Head of caudate nucleus (tissue), 42 donors: ENCODE measurements at regions not wholly inside any gene's neighbourhood (a gene's known extent, or its start where the extent isn't known, plus 50 kb on each side); places are given as distances from the start of the nearest gene placed in this dataset.
"Not testable (repeated sequence)": the region's sequence is repeated elsewhere in the genome, so short reads cannot be mapped to it uniquely, and the experiment has no call there.

Experiments used
- DNase-seq, 42 donors: peaks; one replicate each; pipeline versions ENCODE4 v3.0.0 to v3.0.0-alpha.2; 2020 to 2021; ENCODE audit warnings: mixed read lengths in 7 of 42
- intact Hi-C: fragments of 100-400 bp; cut with DNase I; formaldehyde crosslinking; loops from one replicate; pipeline ENCODE4 v1.15.0; 2022

DNA sequence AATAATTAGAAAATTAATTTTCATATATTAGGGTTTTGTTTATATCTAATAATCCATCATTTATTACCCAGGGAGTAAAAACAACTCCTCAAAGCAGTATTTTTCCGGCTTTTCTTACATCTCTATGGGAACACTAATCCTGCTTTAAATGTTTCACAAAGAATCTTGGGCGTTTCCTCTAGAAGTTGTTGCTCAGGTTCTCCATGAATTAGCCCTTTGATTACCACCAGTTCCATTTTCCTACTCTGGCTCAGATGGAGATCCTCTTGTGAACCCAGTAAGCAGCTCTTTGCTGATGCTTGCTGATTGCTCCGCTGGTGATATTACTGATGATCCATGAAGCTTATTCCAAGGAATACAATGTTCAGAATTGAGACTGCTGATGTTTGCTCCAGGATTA is 78.5 kb upstream of the PKP2 start:
- DNase-seq, result no peak
- intact Hi-C loops, result no loop called here

GRCh38 chr12:32970465-32971110 is 74.0 kb upstream of the PKP2 start:
- DNase-seq, result no peak
- intact Hi-C loops, result no loop called here

DNA sequence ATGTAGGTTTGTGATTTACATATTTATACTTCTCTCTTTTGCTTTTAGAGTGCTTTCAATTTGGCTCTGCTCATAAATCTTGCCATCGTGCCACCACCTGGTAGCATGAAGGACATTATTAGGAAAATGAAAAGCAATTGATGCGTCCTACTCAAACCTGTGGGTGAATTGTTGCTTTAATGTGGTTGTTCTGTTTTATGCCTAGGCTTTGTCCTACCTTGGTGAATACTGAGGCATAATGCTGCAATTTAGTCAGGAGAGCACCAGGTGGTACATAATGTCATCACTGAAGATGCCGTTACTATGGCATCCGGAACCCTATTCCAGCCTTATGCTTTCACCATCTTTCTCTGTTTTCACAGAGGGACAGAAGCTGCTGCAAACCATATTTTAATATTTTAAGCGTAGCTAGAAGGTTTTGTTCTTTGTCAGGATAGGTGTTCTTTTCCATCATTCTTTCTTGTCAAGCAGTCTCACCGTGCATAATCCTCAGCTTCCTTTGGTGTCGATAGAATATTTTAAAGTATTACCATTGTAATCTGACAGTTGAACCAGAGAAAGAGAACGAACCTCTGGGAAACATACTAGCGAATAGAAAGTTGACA is 68.5 kb upstream of the PKP2 start:
- intact Hi-C loops, result no loop called here
- peak in 13 of 42 donors; percentile 4 to 50 (median 21) for DNase-seq

DNA sequence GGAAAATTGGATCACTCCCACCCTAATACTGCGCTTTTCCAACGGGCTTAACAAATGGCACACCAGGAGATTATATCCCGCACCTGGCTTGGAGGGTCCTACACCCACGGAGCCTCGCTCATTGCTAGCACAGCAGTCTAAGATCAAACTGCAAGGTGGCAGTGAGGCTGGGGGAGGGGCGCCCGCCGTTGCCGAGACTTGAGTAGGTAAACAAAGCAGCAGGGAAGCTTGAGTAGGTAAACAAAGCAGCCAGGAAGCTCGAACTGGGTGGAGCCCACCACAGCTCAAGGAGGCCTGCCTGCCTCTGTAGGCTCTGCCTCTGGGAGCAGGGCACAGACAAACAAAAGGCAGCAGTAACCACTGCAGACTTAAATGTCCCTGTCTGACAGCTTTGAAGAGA is 59.8 kb upstream of the PKP2 start:
- intact Hi-C loops, result not testable (repeated sequence)

DNA sequence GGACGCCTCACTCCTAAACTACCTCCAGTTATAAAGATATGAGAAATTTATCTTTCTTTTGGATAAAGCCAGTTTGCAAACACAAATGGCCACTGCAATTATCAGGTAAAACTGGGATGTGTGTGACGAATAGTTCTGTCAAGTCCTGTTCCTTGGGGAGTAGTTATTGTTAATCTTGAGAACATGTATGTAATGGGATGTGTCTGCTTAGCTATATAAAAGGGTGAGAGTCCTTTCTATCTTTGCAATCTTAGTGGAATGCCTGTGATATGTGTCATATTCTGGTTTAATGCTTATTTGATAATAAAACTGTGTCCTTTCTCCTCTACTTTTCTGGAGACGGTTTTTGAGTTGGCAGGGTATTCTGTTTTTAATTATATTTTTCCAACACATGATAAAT is 56.1 kb upstream of the PKP2 start:
- intact Hi-C loops, result no loop called here
- DNase-seq, result no peak

More for the DNA sequence above, 59.8 kb upstream of the PKP2 start:
- not testable (repeated sequence) for DNase-seq

DNA sequence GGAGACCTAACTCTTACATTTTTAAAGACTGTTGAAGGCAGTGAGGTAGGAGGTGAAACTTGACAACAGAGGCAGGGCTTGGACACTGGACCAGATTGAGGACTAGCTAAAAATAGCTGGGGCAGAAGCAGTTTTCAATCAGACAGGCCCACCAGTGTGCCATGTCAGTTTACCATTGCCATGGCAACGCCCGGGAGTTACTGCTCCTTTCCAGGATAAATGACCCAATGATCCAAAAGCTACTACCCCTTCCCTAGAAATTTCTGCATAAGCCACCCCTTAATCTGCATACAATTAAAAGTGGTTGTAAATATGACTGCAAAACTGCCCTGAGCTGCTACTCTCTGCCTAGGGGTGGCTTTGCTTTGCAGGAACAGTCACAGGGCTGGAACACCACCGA is 53.2 kb upstream of the PKP2 start:
- no peak for DNase-seq
- intact Hi-C loops, result loop anchor here (10.0 kb wide), 1 partner anchor 1075 kb away; the partner anchor contains the start of gene ALG10

DNA sequence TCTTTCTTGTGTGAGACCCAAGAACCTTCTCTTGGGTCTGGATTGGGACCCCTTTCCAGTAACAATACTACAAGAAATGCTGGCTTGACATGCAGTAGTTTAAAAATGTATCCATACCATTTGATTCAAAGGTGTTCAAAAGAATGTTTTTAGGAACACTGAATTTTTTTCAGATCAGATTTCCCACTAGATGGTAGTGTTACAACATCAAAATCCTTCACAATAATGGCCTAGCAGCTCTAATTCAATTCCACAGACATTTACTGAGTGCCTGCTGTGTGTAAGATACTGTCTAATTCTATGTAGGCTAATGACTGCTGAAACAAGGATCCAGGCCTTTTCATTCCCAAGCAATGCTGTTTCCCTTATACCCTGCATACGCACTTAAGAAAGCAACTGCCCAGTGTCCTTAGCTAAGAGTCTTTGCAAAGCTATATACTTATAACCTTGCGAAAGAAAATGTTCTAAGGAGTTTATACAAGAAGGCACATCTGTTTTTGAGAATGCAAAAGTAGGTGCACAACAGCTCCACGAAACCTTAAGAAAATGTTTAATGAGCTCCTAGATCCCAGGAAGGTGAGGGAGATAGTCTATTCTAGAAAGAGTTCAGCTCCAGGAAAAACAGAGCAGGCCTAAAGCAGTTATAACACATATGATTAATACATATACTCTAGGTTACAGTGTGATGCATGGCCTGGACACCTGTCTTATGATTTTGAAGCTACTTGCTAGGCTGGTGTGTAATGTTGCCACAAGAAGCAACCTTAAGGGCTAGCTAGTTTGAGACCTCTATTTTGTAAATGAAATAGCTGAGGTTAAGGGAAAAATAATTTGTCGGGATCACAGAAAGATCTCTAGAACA is 50.9 kb upstream of the PKP2 start:
- intact Hi-C loops, result loop anchor here (10.0 kb wide), 1 partner anchor 1077 kb away; the partner anchor contains the start of gene ALG10
- peak in 2 of 42 donors; percentile 6 to 22 for DNase-seq

- intact Hi-C loops, result loop anchor here (10.0 kb wide), 1 partner anchor 1078 kb away; the partner anchor contains the start of gene ALG10
Observed at GRCh38 chr12:32946504-32947131, 50.0 kb upstream of the PKP2 start.

More at GRCh38 chr12:32946504-32947131, 50.0 kb upstream of the PKP2 start:
- DNase-seq, result no peak
